ENCODE measurements at regions not wholly inside any gene's neighbourhood (a gene's known extent, or its start where the extent isn't known, plus 50 kb on each side); places are given as distances from the start of the nearest gene placed in this dataset.

DNA sequence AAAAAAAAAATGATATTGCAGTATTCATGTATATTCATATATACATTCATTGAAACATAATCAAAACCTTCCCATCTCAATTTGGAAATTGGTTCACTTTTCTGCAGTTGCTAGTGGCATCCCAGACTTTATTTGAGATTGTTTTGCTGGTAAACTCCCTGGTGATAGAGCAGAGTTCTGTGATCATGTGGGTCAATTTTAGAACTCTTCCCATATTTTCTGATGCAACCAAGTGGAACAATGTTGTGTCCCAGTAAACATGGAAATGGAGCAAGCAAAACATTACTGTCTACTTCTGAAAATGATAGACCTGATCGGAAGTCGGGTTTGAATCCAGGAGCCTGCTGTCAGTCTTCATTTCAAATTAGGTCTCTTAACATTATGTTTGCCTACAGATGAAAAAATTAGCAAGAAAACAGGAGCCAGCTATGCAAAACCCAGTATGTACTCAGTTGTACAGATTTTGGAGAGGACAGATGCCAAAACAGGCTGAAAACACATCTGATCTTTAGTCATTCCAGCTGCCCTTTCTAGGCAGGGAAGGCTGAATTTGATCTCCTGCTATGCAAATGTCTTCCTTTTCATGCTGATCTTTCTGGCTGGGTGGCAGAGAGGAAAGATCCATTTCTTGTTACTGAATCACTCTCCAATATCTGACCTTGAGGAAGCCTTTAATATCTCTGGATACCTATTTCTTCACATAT lies 786.6 kb upstream of the SOX9 start:
- Mint-ChIP-seq H3K27ac (no peak overlapping the region), H3K9me3 (peaks cover 0 to 8% (median 4%) of the 10 kb centered on the region in 7 donors), H3K27me3 (peaks cover 4% of the 10 kb centered on the region), H3K4me3 (no peak overlapping the region), H3K36me3 (no peaks in the 10 kb centered on the region), H3K4me1 (no peaks in the 10 kb centered on the region)
- H3K27ac ChIP-seq (ENCODE audit: insufficient read depth, low read length, poor library complexity, severe bottlenecking) = no peak overlapping the region
- H3K27me3 ChIP-seq (ENCODE audit: control insufficient read depth, insufficient read depth, low read length) = no peaks in the 10 kb centered on the region
- DNase-seq (no peak), ATAC-seq (ENCODE audit: low read depth in 2 of 2) (no peak)
- H3K4me3 ChIP-seq (ENCODE audit: low read depth, low read length) = no peak overlapping the region
- H3K4me1 ChIP-seq (ENCODE audit: control insufficient read depth, insufficient read depth, low read length, poor library complexity, severe bottlenecking) = no peaks in the 10 kb centered on the region
- H3K9me3 ChIP-seq (ENCODE audit: control insufficient read depth in 2 of 2, low read length in 2 of 2) = peaks cover 0 to 1% of the 10 kb centered on the region in 2 experiments
- no peaks in the 10 kb centered on the region for H3K36me3 ChIP-seq (ENCODE audit: control insufficient read depth, insufficient read depth, low read length)

DNA sequence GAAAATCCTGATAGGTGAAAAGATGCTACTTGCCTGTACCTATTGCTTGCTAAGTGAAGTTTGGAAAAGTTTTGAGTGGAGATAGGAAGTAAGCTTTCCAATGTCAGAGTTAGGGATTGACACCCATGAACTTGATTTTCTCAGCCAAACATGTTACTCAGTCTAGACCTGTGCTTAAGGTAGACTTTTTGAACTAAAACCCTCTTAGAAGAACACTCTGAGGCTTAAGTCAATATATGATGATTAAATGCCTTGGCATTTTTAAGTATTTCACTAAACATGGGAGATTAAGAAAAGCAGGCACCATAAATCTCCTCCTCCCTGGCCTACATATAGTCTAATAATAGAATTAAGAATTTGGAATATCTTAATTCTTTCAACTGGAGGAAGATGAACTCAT lies 785.6 kb upstream of the SOX9 start:
- H3K4me3 Mint-ChIP-seq = no peak overlapping the region
- H3K4me3 ChIP-seq (ENCODE audit: low read depth, low read length) = no peak overlapping the region
- ATAC-seq (ENCODE audit: low read depth in 2 of 2) (no peak), DNase-seq (no peak)
- H3K27ac ChIP-seq (ENCODE audit: insufficient read depth, low read length, poor library complexity, severe bottlenecking) = no peak overlapping the region
- no peaks in the 10 kb centered on the region for H3K36me3 ChIP-seq (ENCODE audit: control insufficient read depth, insufficient read depth, low read length)
- H3K27me3 ChIP-seq (ENCODE audit: control insufficient read depth, insufficient read depth, low read length) = no peaks in the 10 kb centered on the region
- peaks cover 4% of the 10 kb centered on the region for H3K27me3 Mint-ChIP-seq
- H3K4me1 ChIP-seq (ENCODE audit: control insufficient read depth, insufficient read depth, low read length, poor library complexity, severe bottlenecking) = no peaks in the 10 kb centered on the region
- no peaks in the 10 kb centered on the region for H3K4me1 Mint-ChIP-seq
- peaks cover 0 to 1% of the 10 kb centered on the region in 2 experiments for H3K9me3 ChIP-seq (ENCODE audit: control insufficient read depth in 2 of 2, low read length in 2 of 2)
- H3K27ac Mint-ChIP-seq = no peak overlapping the region
- H3K36me3 Mint-ChIP-seq = no peaks in the 10 kb centered on the region
- H3K9me3 Mint-ChIP-seq = peaks cover 0 to 8% (median 4%) of the 10 kb centered on the region in 7 donors

GRCh38 chr17:71337938-71338337 lies 782.9 kb upstream of the SOX9 start:
- peaks cover 4% of the 10 kb centered on the region for H3K27me3 Mint-ChIP-seq
- no peak for ATAC-seq (ENCODE audit: low read depth in 2 of 2)
- H3K36me3 Mint-ChIP-seq = no peaks in the 10 kb centered on the region
- no peak for DNase-seq
- Histone ChIP-seq H3K4me3 (ENCODE audit: low read depth, low read length) (no peak overlapping the region), H3K4me1 (ENCODE audit: control insufficient read depth, insufficient read depth, low read length, poor library complexity, severe bottlenecking) (no peaks in the 10 kb centered on the region), H3K27ac (ENCODE audit: insufficient read depth, low read length, poor library complexity, severe bottlenecking) (no peak overlapping the region), H3K9me3 (ENCODE audit: control insufficient read depth in 2 of 2, low read length in 2 of 2) (peaks cover 0 to 1% of the 10 kb centered on the region in 2 experiments), H3K36me3 (ENCODE audit: control insufficient read depth, insufficient read depth, low read length) (no peaks in the 10 kb centered on the region), H3K27me3 (ENCODE audit: control insufficient read depth, insufficient read depth, low read length) (no peaks in the 10 kb centered on the region)
- no peaks in the 10 kb centered on the region for H3K4me1 Mint-ChIP-seq
- no peak overlapping the region for H3K4me3 Mint-ChIP-seq
- peaks cover 0 to 8% (median 5%) of the 10 kb centered on the region in 7 donors for H3K9me3 Mint-ChIP-seq
- H3K27ac Mint-ChIP-seq = peak overlapping the region in 1 of 3 donors; percentile 5

DNA sequence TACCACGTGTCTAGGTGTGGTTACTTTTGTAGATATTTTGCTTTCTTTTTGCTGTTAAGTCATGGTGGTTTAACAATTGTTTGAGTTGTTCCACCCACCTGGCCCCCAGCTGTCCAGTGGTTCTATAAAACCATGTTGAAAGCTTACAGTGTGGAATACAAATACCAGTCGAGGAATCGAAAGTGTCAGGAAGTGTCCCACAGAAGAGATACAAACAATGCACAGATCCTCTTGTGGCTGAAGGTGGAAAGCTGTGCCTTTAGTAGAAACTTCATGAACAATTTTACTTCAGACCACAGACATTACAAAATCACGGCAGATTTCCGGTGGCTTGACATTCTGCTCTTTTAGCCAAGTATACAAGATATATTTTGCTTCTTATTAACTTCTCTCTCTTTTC lies 782.4 kb upstream of the SOX9 start:
- Histone ChIP-seq H3K4me3 (ENCODE audit: low read depth, low read length) (no peak overlapping the region), H3K4me1 (ENCODE audit: control insufficient read depth, insufficient read depth, low read length, poor library complexity, severe bottlenecking) (no peaks in the 10 kb centered on the region), H3K27me3 (ENCODE audit: control insufficient read depth, insufficient read depth, low read length) (no peaks in the 10 kb centered on the region), H3K27ac (ENCODE audit: insufficient read depth, low read length, poor library complexity, severe bottlenecking) (no peak overlapping the region), H3K9me3 (ENCODE audit: control insufficient read depth in 2 of 2, low read length in 2 of 2) (peaks cover 0 to 1% of the 10 kb centered on the region in 2 experiments), H3K36me3 (ENCODE audit: control insufficient read depth, insufficient read depth, low read length) (no peaks in the 10 kb centered on the region)
- Mint-ChIP-seq H3K4me3 (no peak overlapping the region), H3K4me1 (no peaks in the 10 kb centered on the region), H3K27ac (no peak overlapping the region), H3K27me3 (peaks cover 4% of the 10 kb centered on the region), H3K36me3 (no peaks in the 10 kb centered on the region), H3K9me3 (peaks cover 0 to 8% (median 5%) of the 10 kb centered on the region in 7 donors)
- DNase-seq (no peak), ATAC-seq (ENCODE audit: low read depth in 2 of 2) (no peak)

GRCh38 chr17:71339206-71339605 lies 781.6 kb upstream of the SOX9 start:
- Mint-ChIP-seq H3K4me1 (no peaks in the 10 kb centered on the region), H3K9me3 (peaks cover 0 to 10% (median 4%) of the 10 kb centered on the region in 7 donors), H3K27me3 (peaks cover 4% of the 10 kb centered on the region), H3K4me3 (no peak overlapping the region), H3K27ac (no peak overlapping the region), H3K36me3 (no peaks in the 10 kb centered on the region)
- Histone ChIP-seq H3K4me3 (ENCODE audit: low read depth, low read length) (no peak overlapping the region), H3K27me3 (ENCODE audit: control insufficient read depth, insufficient read depth, low read length) (no peaks in the 10 kb centered on the region), H3K9me3 (ENCODE audit: control insufficient read depth in 2 of 2, low read length in 2 of 2) (peaks cover 0 to 1% of the 10 kb centered on the region in 2 experiments), H3K4me1 (ENCODE audit: control insufficient read depth, insufficient read depth, low read length, poor library complexity, severe bottlenecking) (no peaks in the 10 kb centered on the region), H3K36me3 (ENCODE audit: control insufficient read depth, insufficient read depth, low read length) (no peaks in the 10 kb centered on the region), H3K27ac (ENCODE audit: insufficient read depth, low read length, poor library complexity, severe bottlenecking) (no peak overlapping the region)
- no peak for ATAC-seq (ENCODE audit: low read depth in 2 of 2)
- DNase-seq = no peak

DNA sequence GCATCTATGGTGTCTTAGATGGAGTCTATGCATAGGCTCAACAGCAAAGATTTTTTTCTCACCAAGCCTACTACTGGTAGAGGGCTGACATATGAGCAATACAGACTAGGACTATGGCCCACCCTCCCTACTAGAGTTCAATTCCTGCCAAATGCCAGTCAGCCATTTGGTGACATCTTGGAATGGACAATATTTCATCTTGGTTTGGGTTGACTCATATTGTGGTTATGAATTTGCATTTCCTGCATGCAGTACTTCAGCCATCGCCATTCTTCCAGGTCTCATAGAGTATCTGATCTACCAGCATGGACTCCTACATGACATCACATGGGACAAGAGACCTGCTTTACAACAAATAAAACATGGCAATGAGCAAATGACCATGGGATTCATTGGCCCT lies 778.1 kb upstream of the SOX9 start:
- H3K4me3 Mint-ChIP-seq = no peak overlapping the region
- no peaks in the 10 kb centered on the region for H3K36me3 Mint-ChIP-seq
- Histone ChIP-seq H3K27me3 (ENCODE audit: control insufficient read depth, insufficient read depth, low read length) (no peaks in the 10 kb centered on the region), H3K4me3 (ENCODE audit: low read depth, low read length) (no peak overlapping the region), H3K9me3 (ENCODE audit: control insufficient read depth in 2 of 2, low read length in 2 of 2) (peaks cover 0 to 1% of the 10 kb centered on the region in 2 experiments), H3K36me3 (ENCODE audit: control insufficient read depth, insufficient read depth, low read length) (no peaks in the 10 kb centered on the region), H3K27ac (ENCODE audit: insufficient read depth, low read length, poor library complexity, severe bottlenecking) (no peak overlapping the region), H3K4me1 (ENCODE audit: control insufficient read depth, insufficient read depth, low read length, poor library complexity, severe bottlenecking) (no peaks in the 10 kb centered on the region)
- no peak overlapping the region for H3K27ac Mint-ChIP-seq
- no peak for DNase-seq
- H3K4me1 Mint-ChIP-seq = no peaks in the 10 kb centered on the region
- peaks cover 0 to 10% (median 5%) of the 10 kb centered on the region in 7 donors for H3K9me3 Mint-ChIP-seq
- no peak for ATAC-seq (ENCODE audit: low read depth in 2 of 2)
- no peaks in the 10 kb centered on the region for H3K27me3 Mint-ChIP-seq

DNA sequence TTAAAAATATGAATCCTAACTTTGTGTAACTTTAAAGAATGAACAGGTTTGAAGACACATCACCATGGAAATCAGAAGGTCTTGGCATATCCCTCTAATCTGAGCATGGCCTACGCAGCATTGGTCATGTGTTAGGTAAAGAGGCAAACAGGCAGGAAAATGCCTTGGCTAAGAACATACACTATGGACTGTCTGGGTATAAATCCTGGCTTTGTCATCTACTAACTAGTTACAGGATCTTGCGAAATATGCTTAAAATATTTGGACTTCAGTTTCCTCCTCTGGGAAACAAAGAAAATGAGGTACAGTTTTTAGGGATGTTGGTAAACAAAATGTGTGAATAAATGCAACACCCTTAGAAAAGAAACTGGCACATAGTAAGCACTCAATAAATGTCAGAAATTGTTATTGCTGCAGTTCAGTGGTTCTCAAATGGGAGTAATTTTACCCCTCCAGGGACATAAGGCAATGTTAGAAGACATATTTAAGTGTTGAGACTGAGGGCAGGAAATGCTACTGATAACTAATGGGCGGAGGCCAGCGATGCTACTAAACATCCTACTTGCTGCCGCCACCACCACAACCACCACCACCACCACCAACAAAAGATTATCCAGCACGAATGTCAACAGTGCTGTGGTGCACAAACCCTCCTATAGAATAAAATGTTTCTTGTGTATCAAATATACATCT lies 770.8 kb upstream of the SOX9 start:
- H3K9me3 Mint-ChIP-seq = peaks cover 0 to 31% (median 4%) of the 10 kb centered on the region in 7 donors
- H3K9me3 ChIP-seq (ENCODE audit: control insufficient read depth in 2 of 2, low read length in 2 of 2) = no peaks in the 10 kb centered on the region
- no peaks in the 10 kb centered on the region for H3K4me1 ChIP-seq (ENCODE audit: control insufficient read depth, insufficient read depth, low read length, poor library complexity, severe bottlenecking)
- no peak for ATAC-seq (ENCODE audit: low read depth in 2 of 2)
- H3K27me3 Mint-ChIP-seq = no peaks in the 10 kb centered on the region
- no peaks in the 10 kb centered on the region for H3K36me3 ChIP-seq (ENCODE audit: control insufficient read depth, insufficient read depth, low read length)
- no peaks in the 10 kb centered on the region for H3K27me3 ChIP-seq (ENCODE audit: control insufficient read depth, insufficient read depth, low read length)
- no peaks in the 10 kb centered on the region for H3K36me3 Mint-ChIP-seq
- no peak overlapping the region for H3K4me3 Mint-ChIP-seq
- DNase-seq = no peak
- H3K27ac Mint-ChIP-seq = no peak overlapping the region
- H3K27ac ChIP-seq (ENCODE audit: insufficient read depth, low read length, poor library complexity, severe bottlenecking) = no peak overlapping the region
- no peak overlapping the region for H3K4me3 ChIP-seq (ENCODE audit: low read depth, low read length)
- no peaks in the 10 kb centered on the region for H3K4me1 Mint-ChIP-seq

DNA sequence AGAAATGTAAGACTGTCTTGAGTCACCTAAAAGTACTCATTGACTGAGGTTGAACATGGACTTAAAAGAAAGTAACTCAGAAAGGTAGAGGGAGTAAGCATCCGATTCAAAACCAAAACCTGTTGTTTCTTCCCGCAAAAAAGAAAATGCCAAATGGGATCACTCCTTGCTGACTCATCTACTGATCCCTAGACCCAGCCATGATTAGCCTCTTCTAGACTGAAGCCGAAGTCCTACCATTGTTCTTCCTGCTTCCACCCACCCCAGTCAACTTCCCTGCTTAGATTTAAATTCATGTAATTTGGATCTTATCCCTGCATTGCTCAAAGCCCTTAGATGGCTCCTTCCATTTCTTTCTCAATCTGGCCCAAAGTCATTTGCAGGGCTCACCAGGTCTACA lies 760.5 kb upstream of the SOX9 start:
- Mint-ChIP-seq H3K27me3 (no peaks in the 10 kb centered on the region), H3K9me3 (peaks cover 0 to 31% (median 10%) of the 10 kb centered on the region in 7 donors), H3K27ac (no peak overlapping the region), H3K4me1 (no peaks in the 10 kb centered on the region), H3K4me3 (peak overlapping the region in 1 of 4 donors; percentile 44), H3K36me3 (no peaks in the 10 kb centered on the region)
- no peak for ATAC-seq (ENCODE audit: low read depth in 2 of 2)
- Histone ChIP-seq H3K4me3 (ENCODE audit: low read depth, low read length) (no peak overlapping the region), H3K27me3 (ENCODE audit: control insufficient read depth, insufficient read depth, low read length) (no peaks in the 10 kb centered on the region), H3K36me3 (ENCODE audit: control insufficient read depth, insufficient read depth, low read length) (no peaks in the 10 kb centered on the region), H3K27ac (ENCODE audit: insufficient read depth, low read length, poor library complexity, severe bottlenecking) (no peak overlapping the region), H3K4me1 (ENCODE audit: control insufficient read depth, insufficient read depth, low read length, poor library complexity, severe bottlenecking) (no peaks in the 10 kb centered on the region), H3K9me3 (ENCODE audit: control insufficient read depth in 2 of 2, low read length in 2 of 2) (peaks cover under 1 to 2% of the 10 kb centered on the region in 2 experiments)
- DNase-seq = no peak
